Colonic mucosa (tissue), 4 donors: ENCODE measurements at regions not wholly inside any gene's neighbourhood (a gene's known extent, or its start where the extent isn't known, plus 50 kb on each side); places are given as distances from the start of the nearest gene placed in this dataset.

Source experiments
- DNase-seq: peaks from one replicate; pipeline ENCODE4 v3.0.0-alpha.2; 2020
- H3K27ac ChIP-seq: fragments of 200-600 bp; one replicate; pipeline ENCODE4 v1.8.0; 2021
- H3K27me3 ChIP-seq: fragments of 200-600 bp; one replicate; pipeline ENCODE4 v1.8.0; 2021
- H3K36me3 ChIP-seq: fragments of 200-600 bp; one replicate; pipeline ENCODE4 v1.8.0; 2021
- H3K4me1 ChIP-seq: fragments of 200-600 bp; one replicate; pipeline ENCODE4 v1.8.0; 2021; ENCODE audit warnings: mild to moderate bottlenecking
- H3K4me3 ChIP-seq: fragments of 200-600 bp; one replicate; pipeline ENCODE4 v1.8.0; 2021
- H3K9ac ChIP-seq, 2 donors: one replicate each; pipeline ENCODE4 v1.7.0; 2013; ENCODE audit warnings: control low read depth in 2 of 2, low read depth in 2 of 2, low read length in 2 of 2
- H3K9me3 ChIP-seq: fragments of 200-600 bp; one replicate; pipeline ENCODE4 v1.8.0; 2021
- CTCF ChIP-seq: fragments of 200-600 bp; IDR thresholded peaks from one replicate; pipeline ENCODE4 v1.8.0; 2022; ENCODE audit warnings: antibody characterized with exemption, mild to moderate bottlenecking
- intact Hi-C: fragments of 100-400 bp; cut with DNase I; formaldehyde crosslinking; loops from one replicate; pipeline ENCODE4 v1.14.1; 2022
- donor health status: healthy.
- donor health status: DM: no; HTN: no; CAD: no.
- donor health status: DM: no; HTN: no; CAD: no.

GRCh38 chr3:157956176-157956575 lies 150.0 kb downstream of the SHOX2 start:
- H3K27me3 ChIP-seq = no peaks in the 10 kb centered on the region
- DNase-seq = no peak
- intact Hi-C loops = no loop called here
- no peak overlapping the region for H3K9ac ChIP-seq
- H3K4me1 ChIP-seq = no peaks in the 10 kb centered on the region
- H3K36me3 ChIP-seq = no peaks in the 10 kb centered on the region
- H3K4me3 ChIP-seq = no peak overlapping the region
- H3K27ac ChIP-seq = no peak overlapping the region
- H3K9me3 ChIP-seq = no peaks in the 10 kb centered on the region
- TF ChIP-seq CTCF = no peak

- H3K27ac ChIP-seq = no peak overlapping the region
- no peak for TF ChIP-seq CTCF
- no peak overlapping the region for H3K4me3 ChIP-seq
- no peaks in the 10 kb centered on the region for H3K27me3 ChIP-seq
- intact Hi-C loops = no loop called here
- no peak overlapping the region for H3K9ac ChIP-seq
- H3K9me3 ChIP-seq = no peaks in the 10 kb centered on the region
- no peak for DNase-seq
- no peaks in the 10 kb centered on the region for H3K4me1 ChIP-seq
- H3K36me3 ChIP-seq = no peaks in the 10 kb centered on the region
Measured at GRCh38 chr3:157953565-157953964, 152.7 kb downstream of the SHOX2 start.

GRCh38 chr3:157948605-157949383 lies 157.4 kb downstream of the SHOX2 start:
- no peaks in the 10 kb centered on the region for H3K36me3 ChIP-seq
- no peak for DNase-seq
- H3K27me3 ChIP-seq = no peaks in the 10 kb centered on the region
- no peak overlapping the region for H3K9ac ChIP-seq
- TF ChIP-seq CTCF = no peak
- no peaks in the 10 kb centered on the region for H3K4me1 ChIP-seq
- H3K27ac ChIP-seq = no peak overlapping the region
- intact Hi-C loops = no loop called here
- no peaks in the 10 kb centered on the region for H3K9me3 ChIP-seq
- H3K4me3 ChIP-seq = no peak overlapping the region

GRCh38 chr3:157939166-157939565 lies 167.1 kb downstream of the SHOX2 start:
- no peak for DNase-seq
- Histone ChIP-seq H3K9me3 (no peaks in the 10 kb centered on the region), H3K4me1 (no peaks in the 10 kb centered on the region), H3K9ac (no peak overlapping the region), H3K27me3 (no peaks in the 10 kb centered on the region), H3K27ac (no peak overlapping the region), H3K36me3 (no peaks in the 10 kb centered on the region), H3K4me3 (no peak overlapping the region)
- intact Hi-C loops = no loop called here
- no peak for TF ChIP-seq CTCF

- H3K9me3 ChIP-seq = no peaks in the 10 kb centered on the region
- H3K9ac ChIP-seq = no peak overlapping the region
- H3K27ac ChIP-seq = no peak overlapping the region
- no peak for TF ChIP-seq CTCF
- no peaks in the 10 kb centered on the region for H3K27me3 ChIP-seq
- no peaks in the 10 kb centered on the region for H3K36me3 ChIP-seq
- H3K4me3 ChIP-seq = no peak overlapping the region
- H3K4me1 ChIP-seq = no peaks in the 10 kb centered on the region
- intact Hi-C loops = no loop called here
- DNase-seq = no peak
Measured at GRCh38 chr3:157938154-157938779, 168.0 kb downstream of the SHOX2 start.
